ENCODE measurements at regions not wholly inside any gene's neighbourhood (a gene's known extent, or its start where the extent isn't known, plus 50 kb on each side); places are given as distances from the start of the nearest gene placed in this dataset.

- no peak overlapping the region for H3K4me3 ChIP-seq (ENCODE audit: low read depth, low read length)
- DNase-seq (ENCODE audit: low read depth) = no peak
- TF ChIP-seq CTCF (conservative IDR thresholded peaks at IDR 0.05; ENCODE audit: low read depth, low read length) = no peak
Measured at GRCh38 chr3:113152849-113153248, 58.5 kb upstream of the BOC start.

- no peak overlapping the region for H3K4me3 ChIP-seq (ENCODE audit: low read depth, low read length)
- DNase-seq (ENCODE audit: low read depth) = peak; percentile 31
- no peak for TF ChIP-seq CTCF (conservative IDR thresholded peaks at IDR 0.05; ENCODE audit: low read depth, low read length)
Measured at GRCh38 chr3:113153499-113154107, 57.8 kb upstream of the BOC start.

GRCh38 chr3:113156816-113157333 is 54.5 kb upstream of the BOC start:
- no peak for TF ChIP-seq CTCF (conservative IDR thresholded peaks at IDR 0.05; ENCODE audit: low read depth, low read length)
- no peak overlapping the region for H3K4me3 ChIP-seq (ENCODE audit: low read depth, low read length)
- DNase-seq (ENCODE audit: low read depth) = no peak

GRCh38 chr3:113157408-113158030 is 53.8 kb upstream of the BOC start:
- no peak overlapping the region for H3K4me3 ChIP-seq (ENCODE audit: low read depth, low read length)
- no peak for TF ChIP-seq CTCF (conservative IDR thresholded peaks at IDR 0.05; ENCODE audit: low read depth, low read length)
- DNase-seq (ENCODE audit: low read depth) = peak; percentile 15

GRCh38 chr3:113158171-113158570 is 53.2 kb upstream of the BOC start:
- DNase-seq (ENCODE audit: low read depth) = no peak
- TF ChIP-seq CTCF (conservative IDR thresholded peaks at IDR 0.05; ENCODE audit: low read depth, low read length) = no peak
- H3K4me3 ChIP-seq (ENCODE audit: low read depth, low read length) = no peak overlapping the region

Measured in choroid plexus epithelial cell (primary cell).